Heart left ventricle (tissue), 13 donors: ENCODE measurements at regions not wholly inside any gene's neighbourhood (a gene's known extent, or its start where the extent isn't known, plus 50 kb on each side); places are given as distances from the start of the nearest gene placed in this dataset.

Source experiments
- POLR2A ChIP-seq, 2 donors: fragments of 450-650 bp; IDR thresholded peaks; one replicate each; pipeline ENCODE4 v1.6.1; 2017; ENCODE audit warnings: antibody characterized with exemption in 2 of 2, mild to moderate bottlenecking in 2 of 2, moderate library complexity in 2 of 2
- TF ChIP-seq, protein P1 (sequence below), 12 donors: fragments of 200-600 bp; sonication (generic) in 4 of 12; IDR thresholded peaks; one replicate each; pipeline versions ENCODE4 v1.5.0 to v1.8.0; 2018 to 2022; ENCODE audit warnings: antibody characterized with exemption in 12 of 12, mild to moderate bottlenecking in 5 of 12
- donor health status: ischemic (EF 13 %, LVEDD 7.1; RV severe dilation, severe dysfunction).
- donor health status: DM: no; HTN: yes; CAD: no.
- donor health status: DM: no; HTN: no; CAD: no.
- donor health status: ischemic (EF 25% LVEDD 6.9; RV normal size, moderate dysfunction).
- donor health status: ischemic (EF 25% LVEDD 5.7; RV mildly dilated, moderate dysfunction).
- donor health status: ischemic (EF 35%, LVEDD 5.7; RV mildly dilated, moderate dysfunction).
- donor health status: nonischemic (EF 11% LVEDD 7.7; RV severe dilation, severe dysfunction).
- donor health status: DM: yes; HTN: yes; CAD: no.
- donor health status: PGD.
- donor health status: ischemic (EF 29% LVEDD 5.4; RV normal size, mild dysfunction).
- donor health status: nonischemic (EF 23%, LVEDD 6.1; RV moderate dilation, normal function).

DNA sequence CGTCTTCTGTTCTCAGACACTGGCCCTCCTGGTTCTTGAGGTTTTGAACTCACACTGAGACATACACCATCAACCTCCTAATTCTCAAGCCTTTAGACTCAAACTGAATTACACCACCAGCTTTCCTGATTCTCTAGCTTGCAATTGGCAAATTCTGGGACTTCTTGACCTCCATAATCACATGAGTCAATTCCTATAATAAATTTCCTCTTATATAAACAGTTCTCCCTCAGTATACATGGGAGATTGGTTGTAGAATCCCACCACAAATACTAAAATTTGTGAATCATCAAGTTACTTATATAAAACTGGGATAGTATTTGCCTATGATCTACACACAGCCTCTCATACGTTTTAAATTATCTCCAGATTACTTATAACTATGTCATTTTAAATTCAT is 162.2 kb downstream of the DIO2 start:
- no peak for TF ChIP-seq POLR2A (IDR thresholded peaks at IDR 0.05)
- TF ChIP-seq, protein P1, sequence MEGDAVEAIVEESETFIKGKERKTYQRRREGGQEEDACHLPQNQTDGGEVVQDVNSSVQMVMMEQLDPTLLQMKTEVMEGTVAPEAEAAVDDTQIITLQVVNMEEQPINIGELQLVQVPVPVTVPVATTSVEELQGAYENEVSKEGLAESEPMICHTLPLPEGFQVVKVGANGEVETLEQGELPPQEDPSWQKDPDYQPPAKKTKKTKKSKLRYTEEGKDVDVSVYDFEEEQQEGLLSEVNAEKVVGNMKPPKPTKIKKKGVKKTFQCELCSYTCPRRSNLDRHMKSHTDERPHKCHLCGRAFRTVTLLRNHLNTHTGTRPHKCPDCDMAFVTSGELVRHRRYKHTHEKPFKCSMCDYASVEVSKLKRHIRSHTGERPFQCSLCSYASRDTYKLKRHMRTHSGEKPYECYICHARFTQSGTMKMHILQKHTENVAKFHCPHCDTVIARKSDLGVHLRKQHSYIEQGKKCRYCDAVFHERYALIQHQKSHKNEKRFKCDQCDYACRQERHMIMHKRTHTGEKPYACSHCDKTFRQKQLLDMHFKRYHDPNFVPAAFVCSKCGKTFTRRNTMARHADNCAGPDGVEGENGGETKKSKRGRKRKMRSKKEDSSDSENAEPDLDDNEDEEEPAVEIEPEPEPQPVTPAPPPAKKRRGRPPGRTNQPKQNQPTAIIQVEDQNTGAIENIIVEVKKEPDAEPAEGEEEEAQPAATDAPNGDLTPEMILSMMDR (IDR thresholded peaks at IDR 0.05), result no peak
